ENCODE measurements at regions not wholly inside any gene's neighbourhood (a gene's known extent, or its start where the extent isn't known, plus 50 kb on each side); places are given as distances from the start of the nearest gene placed in this dataset.

DNA sequence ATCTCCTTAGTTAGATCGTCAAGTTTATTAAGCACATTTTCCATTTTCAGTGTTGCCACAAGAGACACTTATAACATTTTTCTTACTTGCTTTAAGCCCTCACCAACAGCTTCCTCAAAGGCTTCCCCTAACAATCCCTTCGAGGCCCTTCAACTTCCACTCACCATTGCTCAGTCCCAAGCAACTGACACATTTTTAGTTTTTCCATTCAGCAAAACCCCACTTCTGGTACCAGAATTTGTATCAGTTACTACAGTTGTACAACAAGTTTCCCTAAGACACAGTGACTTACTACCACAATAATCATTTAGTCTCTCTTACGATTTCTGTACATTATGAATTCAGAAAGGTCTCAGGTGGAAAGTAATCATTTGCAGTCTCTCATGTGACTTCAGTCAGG is 276.8 kb upstream of the PKN2 start:
- TF ChIP-seq, protein P1, sequence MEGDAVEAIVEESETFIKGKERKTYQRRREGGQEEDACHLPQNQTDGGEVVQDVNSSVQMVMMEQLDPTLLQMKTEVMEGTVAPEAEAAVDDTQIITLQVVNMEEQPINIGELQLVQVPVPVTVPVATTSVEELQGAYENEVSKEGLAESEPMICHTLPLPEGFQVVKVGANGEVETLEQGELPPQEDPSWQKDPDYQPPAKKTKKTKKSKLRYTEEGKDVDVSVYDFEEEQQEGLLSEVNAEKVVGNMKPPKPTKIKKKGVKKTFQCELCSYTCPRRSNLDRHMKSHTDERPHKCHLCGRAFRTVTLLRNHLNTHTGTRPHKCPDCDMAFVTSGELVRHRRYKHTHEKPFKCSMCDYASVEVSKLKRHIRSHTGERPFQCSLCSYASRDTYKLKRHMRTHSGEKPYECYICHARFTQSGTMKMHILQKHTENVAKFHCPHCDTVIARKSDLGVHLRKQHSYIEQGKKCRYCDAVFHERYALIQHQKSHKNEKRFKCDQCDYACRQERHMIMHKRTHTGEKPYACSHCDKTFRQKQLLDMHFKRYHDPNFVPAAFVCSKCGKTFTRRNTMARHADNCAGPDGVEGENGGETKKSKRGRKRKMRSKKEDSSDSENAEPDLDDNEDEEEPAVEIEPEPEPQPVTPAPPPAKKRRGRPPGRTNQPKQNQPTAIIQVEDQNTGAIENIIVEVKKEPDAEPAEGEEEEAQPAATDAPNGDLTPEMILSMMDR (conservative IDR thresholded peaks at IDR 0.05) = no peak
- 90 to 100% methylated on average over 1 to 3 of the region's 3 CpGs for WGBS, 2 experiments (ENCODE audit: insufficient coverage in 1 of 2, insufficient read length in 1 of 2)
- Mint-ChIP-seq H3K27me3 (ENCODE audit: insufficient read depth) (no peaks in the 10 kb centered on the region), H3K36me3 (ENCODE audit: low read depth) (no peaks in the 10 kb centered on the region), H3K9me3 (peaks cover 6% of the 10 kb centered on the region), H3K4me1 (peaks cover 4% of the 10 kb centered on the region), H3K4me3 (no peak overlapping the region), H3K27ac (no peak overlapping the region)
- Histone ChIP-seq H3K4me3 (ENCODE audit: low read length) (no peak overlapping the region), H3K36me3 (ENCODE audit: control insufficient read depth, insufficient read depth, low read length) (no peaks in the 10 kb centered on the region), H3K9ac (ENCODE audit: extremely low read depth, low read length, poor library complexity, severe bottlenecking) (no peak overlapping the region), H3K9me3 (ENCODE audit: control insufficient read depth, low read length) (no peaks in the 10 kb centered on the region), H3K27me3 (ENCODE audit: control insufficient read depth, insufficient read depth, low read length, poor library complexity, severe bottlenecking) (no peaks in the 10 kb centered on the region), H3K4me1 (ENCODE audit: control insufficient read depth, insufficient read depth, low read length) (no peaks in the 10 kb centered on the region), H3K27ac (ENCODE audit: low read depth, low read length) (no peak overlapping the region)
- no peak for DNase-seq

GRCh38 chr1:88421997-88422396 is 262.1 kb upstream of the PKN2 start:
- Mint-ChIP-seq H3K4me3 (no peak overlapping the region), H3K4me1 (no peaks in the 10 kb centered on the region), H3K27me3 (ENCODE audit: insufficient read depth) (no peaks in the 10 kb centered on the region), H3K36me3 (ENCODE audit: low read depth) (no peaks in the 10 kb centered on the region), H3K27ac (no peak overlapping the region), H3K9me3 (peaks cover 10% of the 10 kb centered on the region)
- no peaks in the 10 kb centered on the region for H3K36me3 ChIP-seq (ENCODE audit: control insufficient read depth, insufficient read depth, low read length)
- no peak for DNase-seq
- no peak overlapping the region for H3K9ac ChIP-seq (ENCODE audit: extremely low read depth, low read length, poor library complexity, severe bottlenecking)
- no peaks in the 10 kb centered on the region for H3K27me3 ChIP-seq (ENCODE audit: control insufficient read depth, insufficient read depth, low read length, poor library complexity, severe bottlenecking)
- TF ChIP-seq, protein P1 (conservative IDR thresholded peaks at IDR 0.05) = no peak
- H3K4me3 ChIP-seq (ENCODE audit: low read length) = no peak overlapping the region
- H3K27ac ChIP-seq (ENCODE audit: low read depth, low read length) = no peak overlapping the region
- H3K9me3 ChIP-seq (ENCODE audit: control insufficient read depth, low read length) = no peaks in the 10 kb centered on the region
- no peaks in the 10 kb centered on the region for H3K4me1 ChIP-seq (ENCODE audit: control insufficient read depth, insufficient read depth, low read length)
- WGBS, 2 experiments (ENCODE audit: insufficient coverage in 1 of 2, insufficient read length in 1 of 2) = no CpG with 5 or more reads among the region's 1 CpG

DNA sequence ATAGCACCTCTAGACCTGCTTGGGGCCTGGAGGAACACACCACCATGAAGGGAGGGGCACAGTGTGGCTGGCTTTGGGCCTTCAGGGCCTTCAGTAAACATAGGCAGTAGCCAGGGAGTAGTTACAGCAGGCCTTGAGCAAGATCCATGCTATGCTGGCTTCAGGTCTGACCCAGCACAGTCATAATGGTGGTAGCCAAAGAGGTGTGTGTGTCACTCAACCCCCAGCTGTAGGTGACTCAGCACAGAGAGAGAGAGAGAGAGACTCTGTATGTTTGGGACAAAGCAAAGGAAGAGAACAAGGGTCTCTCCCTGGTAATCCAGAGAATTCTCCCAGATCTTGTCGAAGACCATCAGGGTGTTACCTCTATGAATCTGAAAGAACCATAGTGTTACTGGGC is 250.5 kb upstream of the PKN2 start:
- Histone ChIP-seq H3K4me1 (ENCODE audit: control insufficient read depth, insufficient read depth, low read length) (no peaks in the 10 kb centered on the region), H3K9ac (ENCODE audit: extremely low read depth, low read length, poor library complexity, severe bottlenecking) (no peak overlapping the region), H3K27me3 (ENCODE audit: control insufficient read depth, insufficient read depth, low read length, poor library complexity, severe bottlenecking) (no peaks in the 10 kb centered on the region), H3K36me3 (ENCODE audit: control insufficient read depth, insufficient read depth, low read length) (no peaks in the 10 kb centered on the region), H3K27ac (ENCODE audit: low read depth, low read length) (no peak overlapping the region), H3K4me3 (ENCODE audit: low read length) (no peak overlapping the region), H3K9me3 (ENCODE audit: control insufficient read depth, low read length) (peaks cover 5% of the 10 kb centered on the region)
- no peaks in the 10 kb centered on the region for H3K4me1 Mint-ChIP-seq
- H3K27ac Mint-ChIP-seq = no peak overlapping the region
- H3K4me3 Mint-ChIP-seq = no peak overlapping the region
- peaks cover 9% of the 10 kb centered on the region for H3K9me3 Mint-ChIP-seq
- DNase-seq = no peak
- no peaks in the 10 kb centered on the region for H3K36me3 Mint-ChIP-seq (ENCODE audit: low read depth)
- WGBS, 2 experiments (ENCODE audit: insufficient coverage in 1 of 2, insufficient read length in 1 of 2) = 90 to 100% methylated on average over 1 of the region's 1 CpG
- no peaks in the 10 kb centered on the region for H3K27me3 Mint-ChIP-seq (ENCODE audit: insufficient read depth)
- TF ChIP-seq, protein P1 (conservative IDR thresholded peaks at IDR 0.05) = no peak
